Type B pancreatic cell (in vitro differentiated cells): ENCODE measurements at regions not wholly inside any gene's neighbourhood (a gene's known extent, or its start where the extent isn't known, plus 50 kb on each side); places are given as distances from the start of the nearest gene placed in this dataset.

Experiments used
- DNase-seq: peaks from one replicate; pipeline ENCODE4 v3.0.0; 2021; ENCODE audit warnings: mixed read lengths; ENCODE audit not compliant: unreplicated experiment; ENCODE audit errors: extremely low spot score
- H3K27ac Mint-ChIP-seq: 2 replicates; pipeline ENCODE4 v1.8.0; 2021; ENCODE audit warnings: mild to moderate bottlenecking, mixed read lengths
- H3K27me3 Mint-ChIP-seq: 2 replicates; pipeline ENCODE4 v1.8.0; 2021; ENCODE audit warnings: mixed read lengths
- H3K36me3 Mint-ChIP-seq: 2 replicates; pipeline ENCODE4 v1.8.0; 2021; ENCODE audit warnings: mixed read lengths
- H3K4me1 Mint-ChIP-seq: one replicate; pipeline ENCODE4 v1.8.0; 2021; ENCODE audit warnings: mixed read lengths; ENCODE audit not compliant: unreplicated experiment
- H3K4me3 Mint-ChIP-seq: 2 replicates; pipeline ENCODE4 v1.8.0; 2021; ENCODE audit warnings: mild to moderate bottlenecking, mixed read lengths
- H3K9me3 Mint-ChIP-seq: 2 replicates; pipeline ENCODE4 v1.8.0; 2021; ENCODE audit warnings: mixed read lengths
- TF ChIP-seq, protein P1 (sequence below): fragments of 200-600 bp; sonication (generic); conservative IDR thresholded peaks from 2 replicates; pipeline ENCODE4 v1.5.0; 2021; ENCODE audit warnings: antibody characterized with exemption, mild to moderate bottlenecking

DNA sequence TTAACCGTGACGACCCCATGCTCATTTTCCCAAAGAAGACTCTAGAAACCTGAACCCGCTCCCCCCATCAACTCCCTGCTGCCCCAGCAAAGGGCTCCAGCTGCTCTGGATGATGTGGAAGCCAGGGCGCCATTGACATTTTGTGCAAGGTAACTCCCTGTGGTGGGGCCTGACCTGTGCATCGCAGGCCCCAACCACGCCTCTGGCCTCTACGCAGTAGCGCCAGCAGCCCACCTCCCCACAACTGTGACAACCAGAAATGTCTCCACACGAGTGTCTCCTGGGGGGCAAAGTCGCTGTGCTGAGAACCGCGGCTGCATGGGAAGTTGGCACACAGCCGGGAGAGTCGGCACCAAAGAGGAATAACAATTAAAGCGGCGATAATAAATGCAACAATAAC lies 86.9 kb upstream of the PRR5 start:
- Mint-ChIP-seq H3K36me3 (no peaks in the 10 kb centered on the region), H3K27ac (no peak overlapping the region), H3K4me1 (no peaks in the 10 kb centered on the region), H3K9me3 (no peaks in the 10 kb centered on the region), H3K4me3 (no peak overlapping the region), H3K27me3 (no peaks in the 10 kb centered on the region)
- TF ChIP-seq, protein P1, sequence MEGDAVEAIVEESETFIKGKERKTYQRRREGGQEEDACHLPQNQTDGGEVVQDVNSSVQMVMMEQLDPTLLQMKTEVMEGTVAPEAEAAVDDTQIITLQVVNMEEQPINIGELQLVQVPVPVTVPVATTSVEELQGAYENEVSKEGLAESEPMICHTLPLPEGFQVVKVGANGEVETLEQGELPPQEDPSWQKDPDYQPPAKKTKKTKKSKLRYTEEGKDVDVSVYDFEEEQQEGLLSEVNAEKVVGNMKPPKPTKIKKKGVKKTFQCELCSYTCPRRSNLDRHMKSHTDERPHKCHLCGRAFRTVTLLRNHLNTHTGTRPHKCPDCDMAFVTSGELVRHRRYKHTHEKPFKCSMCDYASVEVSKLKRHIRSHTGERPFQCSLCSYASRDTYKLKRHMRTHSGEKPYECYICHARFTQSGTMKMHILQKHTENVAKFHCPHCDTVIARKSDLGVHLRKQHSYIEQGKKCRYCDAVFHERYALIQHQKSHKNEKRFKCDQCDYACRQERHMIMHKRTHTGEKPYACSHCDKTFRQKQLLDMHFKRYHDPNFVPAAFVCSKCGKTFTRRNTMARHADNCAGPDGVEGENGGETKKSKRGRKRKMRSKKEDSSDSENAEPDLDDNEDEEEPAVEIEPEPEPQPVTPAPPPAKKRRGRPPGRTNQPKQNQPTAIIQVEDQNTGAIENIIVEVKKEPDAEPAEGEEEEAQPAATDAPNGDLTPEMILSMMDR = no peak
- peak; percentile 64 for DNase-seq

DNA sequence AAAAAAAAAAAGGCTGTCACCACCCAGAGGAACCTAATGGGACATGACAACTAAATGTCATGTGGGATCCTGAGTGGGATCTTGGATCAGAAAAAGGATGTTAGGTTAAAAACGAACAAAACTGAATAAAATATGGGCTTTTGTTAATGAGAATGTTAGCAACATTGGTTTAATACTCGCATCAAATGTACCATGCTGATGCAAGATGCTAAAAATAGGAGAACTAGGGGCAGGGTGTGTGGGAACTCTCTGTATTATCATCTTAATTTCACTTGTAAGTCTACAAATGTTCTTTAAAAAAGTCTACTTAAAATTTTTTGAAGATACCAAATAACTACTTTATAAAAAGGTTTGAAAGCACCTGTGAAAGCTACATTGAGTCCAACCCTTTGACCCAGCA lies 88.8 kb upstream of the PRR5 start:
- no peak for DNase-seq
- no peaks in the 10 kb centered on the region for H3K4me1 Mint-ChIP-seq
- H3K9me3 Mint-ChIP-seq = no peaks in the 10 kb centered on the region
- no peak overlapping the region for H3K4me3 Mint-ChIP-seq
- no peak overlapping the region for H3K27ac Mint-ChIP-seq
- no peaks in the 10 kb centered on the region for H3K36me3 Mint-ChIP-seq
- H3K27me3 Mint-ChIP-seq = no peaks in the 10 kb centered on the region
- TF ChIP-seq, protein P1 = no peak

DNA sequence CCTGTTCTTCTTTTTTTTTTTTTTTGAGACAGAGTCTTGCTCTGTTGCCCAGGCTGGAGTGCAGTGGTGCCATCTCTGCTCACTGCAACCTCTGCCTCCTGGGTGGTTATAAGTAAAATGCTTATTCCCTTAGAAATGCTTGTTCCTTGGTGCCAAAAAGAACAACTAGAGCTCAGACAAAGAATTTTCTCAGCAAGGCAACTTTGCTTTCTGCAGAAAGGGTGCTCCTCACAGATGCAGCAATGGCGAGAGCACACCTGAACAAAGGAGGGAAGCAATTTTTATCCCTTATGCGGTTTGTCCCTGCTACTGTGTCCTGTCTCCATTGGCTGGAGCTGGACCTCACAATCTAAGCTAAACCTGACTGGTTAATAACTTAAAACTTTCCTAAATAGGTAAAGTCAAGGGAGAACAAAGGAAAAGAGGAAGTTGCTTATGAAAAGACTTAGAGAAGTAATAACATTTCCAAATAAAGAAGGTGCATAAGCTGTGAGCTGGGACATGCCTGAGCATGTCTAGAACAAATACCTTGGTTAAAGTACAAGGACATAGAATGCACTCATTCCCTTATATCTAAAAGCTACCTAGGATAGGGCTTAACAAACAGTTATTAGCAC lies 90.0 kb upstream of the PRR5 start:
- no peak overlapping the region for H3K27ac Mint-ChIP-seq
- peaks cover under 1% of the 10 kb centered on the region for H3K27me3 Mint-ChIP-seq
- H3K4me3 Mint-ChIP-seq = no peak overlapping the region
- no peaks in the 10 kb centered on the region for H3K36me3 Mint-ChIP-seq
- TF ChIP-seq, protein P1 = no peak
- H3K4me1 Mint-ChIP-seq = peaks cover 1% of the 10 kb centered on the region
- DNase-seq = no peak
- no peaks in the 10 kb centered on the region for H3K9me3 Mint-ChIP-seq

- H3K4me3 Mint-ChIP-seq = no peak overlapping the region
- no peaks in the 10 kb centered on the region for H3K9me3 Mint-ChIP-seq
- TF ChIP-seq, protein P1 = no peak
- no peaks in the 10 kb centered on the region for H3K36me3 Mint-ChIP-seq
- peaks cover 6% of the 10 kb centered on the region for H3K27me3 Mint-ChIP-seq
- H3K27ac Mint-ChIP-seq = no peak overlapping the region
- no peak for DNase-seq
- peaks cover 17% of the 10 kb centered on the region for H3K4me1 Mint-ChIP-seq
These were observed 91.9 kb upstream of the PRR5 start for GRCh38 chr22:44610071-44610470.

DNA sequence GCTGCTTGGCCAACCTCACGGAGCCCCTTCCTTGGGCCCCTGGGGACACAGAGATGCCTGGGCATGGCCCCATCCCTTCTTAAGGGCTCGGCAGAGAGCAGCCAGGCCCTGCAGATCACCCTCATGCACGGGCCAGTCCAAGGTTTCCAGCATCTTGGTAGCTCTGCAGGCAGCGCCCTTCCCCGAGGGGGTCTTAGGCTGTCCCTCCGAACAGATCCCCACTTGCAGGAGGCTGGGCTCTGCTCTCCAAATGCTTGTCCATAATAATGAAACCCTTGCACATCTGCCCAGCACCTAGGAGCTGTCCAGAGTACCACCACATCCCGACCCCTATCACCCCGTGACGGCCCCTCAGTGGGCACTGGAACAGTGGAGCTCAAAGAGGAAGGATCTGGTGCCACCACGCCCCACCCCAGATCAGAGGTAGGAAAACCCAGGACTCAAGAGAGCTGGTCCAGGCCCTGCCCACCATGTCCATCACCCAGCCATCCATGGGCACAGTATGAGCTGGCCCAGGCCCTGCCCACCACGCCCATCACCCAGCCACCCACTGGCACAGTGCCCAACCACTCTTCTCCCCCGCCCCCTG lies 92.5 kb upstream of the PRR5 start:
- DNase-seq = peak; percentile 67
- Mint-ChIP-seq H3K27ac (no peak overlapping the region), H3K36me3 (no peaks in the 10 kb centered on the region), H3K27me3 (peaks cover 9% of the 10 kb centered on the region), H3K4me1 (peaks cover 23% of the 10 kb centered on the region), H3K9me3 (no peaks in the 10 kb centered on the region), H3K4me3 (no peak overlapping the region)
- TF ChIP-seq, protein P1 = no peak
